ENCODE measurements at regions not wholly inside any gene's neighbourhood (a gene's known extent, or its start where the extent isn't known, plus 50 kb on each side); places are given as distances from the start of the nearest gene placed in this dataset.

- H3K4me3 Mint-ChIP-seq, result no peak overlapping the region
- no peak for TF ChIP-seq CTCF (conservative IDR thresholded peaks at IDR 0.05)
- no peaks in the 10 kb centered on the region for H3K36me3 Mint-ChIP-seq
- no peak for DNase-seq (ENCODE audit: extremely low spot score, unreplicated experiment)
- H3K27me3 Mint-ChIP-seq, result peaks cover 53% of the 10 kb centered on the region
- no peaks in the 10 kb centered on the region for H3K4me1 Mint-ChIP-seq (ENCODE audit: unreplicated experiment)
- H3K27ac Mint-ChIP-seq, result no peak overlapping the region
- H3K9me3 Mint-ChIP-seq, result no peaks in the 10 kb centered on the region
Measured at GRCh38 chr17:45688820-45689219, 95.3 kb upstream of the CRHR1 start.

- Mint-ChIP-seq H3K9me3 (no peaks in the 10 kb centered on the region), H3K27me3 (peaks cover 53% of the 10 kb centered on the region), H3K36me3 (no peaks in the 10 kb centered on the region), H3K4me3 (no peak overlapping the region), H3K4me1 (ENCODE audit: unreplicated experiment) (no peaks in the 10 kb centered on the region), H3K27ac (no peak overlapping the region)
- no peak for DNase-seq (ENCODE audit: extremely low spot score, unreplicated experiment)
- TF ChIP-seq CTCF (conservative IDR thresholded peaks at IDR 0.05), result no peak
Measured at GRCh38 chr17:45689451-45689850, 94.7 kb upstream of the CRHR1 start.

GRCh38 chr17:45690625-45691275 lies 93.4 kb upstream of the CRHR1 start:
- Mint-ChIP-seq H3K4me3 (no peak overlapping the region), H3K27ac (no peak overlapping the region), H3K4me1 (ENCODE audit: unreplicated experiment) (no peaks in the 10 kb centered on the region), H3K9me3 (no peaks in the 10 kb centered on the region), H3K36me3 (no peaks in the 10 kb centered on the region), H3K27me3 (peaks cover 56% of the 10 kb centered on the region)
- no peak for DNase-seq (ENCODE audit: extremely low spot score, unreplicated experiment)
- no peak for TF ChIP-seq CTCF (conservative IDR thresholded peaks at IDR 0.05)

GRCh38 chr17:45692661-45693060 lies 91.5 kb upstream of the CRHR1 start:
- Mint-ChIP-seq H3K36me3 (no peaks in the 10 kb centered on the region), H3K9me3 (no peaks in the 10 kb centered on the region), H3K27me3 (peaks cover 65% of the 10 kb centered on the region), H3K27ac (no peak overlapping the region), H3K4me1 (ENCODE audit: unreplicated experiment) (no peaks in the 10 kb centered on the region), H3K4me3 (no peak overlapping the region)
- no peak for TF ChIP-seq CTCF (conservative IDR thresholded peaks at IDR 0.05)
- no peak for DNase-seq (ENCODE audit: extremely low spot score, unreplicated experiment)

GRCh38 chr17:45693792-45694191 lies 90.3 kb upstream of the CRHR1 start:
- H3K4me1 Mint-ChIP-seq (ENCODE audit: unreplicated experiment), result no peaks in the 10 kb centered on the region
- H3K27me3 Mint-ChIP-seq, result peaks cover 70% of the 10 kb centered on the region
- H3K9me3 Mint-ChIP-seq, result no peaks in the 10 kb centered on the region

More at GRCh38 chr17:45693792-45694191, 90.3 kb upstream of the CRHR1 start:
- H3K36me3 Mint-ChIP-seq, result no peaks in the 10 kb centered on the region
- H3K4me3 Mint-ChIP-seq, result no peak overlapping the region
- no peak for DNase-seq (ENCODE audit: extremely low spot score, unreplicated experiment)
- no peak for TF ChIP-seq CTCF (conservative IDR thresholded peaks at IDR 0.05)
- no peak overlapping the region for H3K27ac Mint-ChIP-seq
